Upper lobe of left lung (tissue), 6 donors: ENCODE measurements at regions not wholly inside any gene's neighbourhood (a gene's known extent, or its start where the extent isn't known, plus 50 kb on each side); places are given as distances from the start of the nearest gene placed in this dataset.

ENCODE experiments used
- ATAC-seq, 2 donors: fragments of 200-7000 bp; cut with Tn5 transposase; one replicate each; pipeline ENCODE4 v1.9.1; 2022; ENCODE audit warnings: mild to moderate bottlenecking in 2 of 2, moderate library complexity in 2 of 2; ENCODE audit not compliant: low FRiP score in 2 of 2
- DNase-seq, 2 donors: peaks; one replicate each; pipeline ENCODE4 v3.0.0-alpha.2; 2019 to 2020
- H3K27ac ChIP-seq, 4 donors: fragments of 200-600 bp; sonication (generic); one replicate each; pipeline ENCODE4 v1.5.1; 2016 to 2019
- H3K27me3 ChIP-seq, 4 donors: fragments of 200-600 bp; sonication (generic); one replicate each; pipeline ENCODE4 v1.5.1; 2017 to 2019
- H3K36me3 ChIP-seq, 4 donors: fragments of 200-600 bp; sonication (generic); one replicate each; pipeline ENCODE4 v1.5.1; 2016 to 2019
- H3K4me1 ChIP-seq, 4 donors: fragments of 200-600 bp; sonication (generic); one replicate each; pipeline ENCODE4 v1.5.1; 2018 to 2019
- H3K4me3 ChIP-seq, 4 donors: fragments of 200-600 bp; sonication (generic); one replicate each; pipeline ENCODE4 v1.5.1; 2017 to 2019; ENCODE audit warnings: mild to moderate bottlenecking in 2 of 4, moderate library complexity in 1 of 4
- H3K9me3 ChIP-seq, 4 donors: fragments of 200-600 bp; sonication (generic); one replicate each; pipeline ENCODE4 v1.5.1; 2018 to 2019
- EP300 ChIP-seq, 4 donors: sonication (generic); formaldehyde crosslinking; IDR thresholded peaks; one replicate each; pipeline ENCODE4 v1.5.1; 2017; ENCODE audit warnings: antibody characterized with exemption in 4 of 4, control low read depth in 2 of 4
- POLR2A ChIP-seq, 4 donors: fragments of 450-650 bp; IDR thresholded peaks; one replicate each; pipeline ENCODE4 v1.5.1; 2016 to 2017; ENCODE audit warnings: antibody characterized with exemption in 4 of 4, mild to moderate bottlenecking in 2 of 4
- POLR2AphosphoS5 ChIP-seq, 2 donors: sonication (generic); formaldehyde crosslinking; IDR thresholded peaks; one replicate each; pipeline ENCODE4 v1.5.1; 2017; ENCODE audit warnings: antibody characterized with exemption in 2 of 2
- WGBS, 2 donors: methylation state at CpG; one replicate each; pipeline ENCODE4 v1.1.5; 2017 to 2018; 5-methylcytosine and 5-hydroxymethylcytosine counted together
- TF ChIP-seq, protein P1 (sequence below), 6 experiments: fragments of 450-650 bp in 4 of 6; fragments of 200-600 bp in 2 of 6; sonication (generic) in 2 of 6; IDR thresholded peaks; one replicate each; pipeline ENCODE4 v1.5.1; 2016 to 2019; ENCODE audit warnings: antibody characterized with exemption in 6 of 6
- donor health status: DM: no; HTN: no; CAD: no; lungs with moderate emphysema.
- donor health status: DM: no; HTN: yes; CAD: no; lungs with severe emphysema.

DNA sequence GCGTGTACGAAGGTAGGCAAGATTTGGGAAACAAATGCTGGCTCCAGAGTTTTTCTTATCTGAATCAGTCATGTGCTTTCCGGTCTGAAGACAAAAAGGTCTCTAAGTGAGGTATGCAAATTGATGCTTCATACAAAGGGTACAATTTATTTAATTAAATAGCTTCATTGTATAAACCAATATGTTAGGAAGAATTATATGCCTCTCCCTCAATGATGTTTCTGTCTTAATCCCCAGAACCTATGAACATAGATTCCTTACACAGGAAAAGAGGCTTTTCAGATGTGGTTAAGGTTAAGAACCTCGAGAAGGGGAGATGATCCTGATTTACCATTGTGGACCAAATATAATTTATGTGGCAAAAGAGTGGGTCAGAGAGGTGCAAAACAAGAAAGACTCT lies 543.5 kb upstream of the PCDH10 start:
- Histone ChIP-seq H3K27ac (no peak overlapping the region), H3K27me3 (no peaks in the 10 kb centered on the region), H3K36me3 (no peaks in the 10 kb centered on the region), H3K4me1 (no peaks in the 10 kb centered on the region), H3K9me3 (no peaks in the 10 kb centered on the region), H3K4me3 (no peak overlapping the region)
- TF ChIP-seq, protein P1, sequence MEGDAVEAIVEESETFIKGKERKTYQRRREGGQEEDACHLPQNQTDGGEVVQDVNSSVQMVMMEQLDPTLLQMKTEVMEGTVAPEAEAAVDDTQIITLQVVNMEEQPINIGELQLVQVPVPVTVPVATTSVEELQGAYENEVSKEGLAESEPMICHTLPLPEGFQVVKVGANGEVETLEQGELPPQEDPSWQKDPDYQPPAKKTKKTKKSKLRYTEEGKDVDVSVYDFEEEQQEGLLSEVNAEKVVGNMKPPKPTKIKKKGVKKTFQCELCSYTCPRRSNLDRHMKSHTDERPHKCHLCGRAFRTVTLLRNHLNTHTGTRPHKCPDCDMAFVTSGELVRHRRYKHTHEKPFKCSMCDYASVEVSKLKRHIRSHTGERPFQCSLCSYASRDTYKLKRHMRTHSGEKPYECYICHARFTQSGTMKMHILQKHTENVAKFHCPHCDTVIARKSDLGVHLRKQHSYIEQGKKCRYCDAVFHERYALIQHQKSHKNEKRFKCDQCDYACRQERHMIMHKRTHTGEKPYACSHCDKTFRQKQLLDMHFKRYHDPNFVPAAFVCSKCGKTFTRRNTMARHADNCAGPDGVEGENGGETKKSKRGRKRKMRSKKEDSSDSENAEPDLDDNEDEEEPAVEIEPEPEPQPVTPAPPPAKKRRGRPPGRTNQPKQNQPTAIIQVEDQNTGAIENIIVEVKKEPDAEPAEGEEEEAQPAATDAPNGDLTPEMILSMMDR (IDR thresholded peaks at IDR 0.05), result no peak
- TF ChIP-seq EP300 (IDR thresholded peaks at IDR 0.05) (no peak), POLR2A (IDR thresholded peaks at IDR 0.05) (no peak), POLR2AphosphoS5 (IDR thresholded peaks at IDR 0.05) (no peak)
- no peak for ATAC-seq
- 58 to 65% methylated on average over 4 of the region's 4 CpGs for WGBS, 2 donors
- no peak for DNase-seq

DNA sequence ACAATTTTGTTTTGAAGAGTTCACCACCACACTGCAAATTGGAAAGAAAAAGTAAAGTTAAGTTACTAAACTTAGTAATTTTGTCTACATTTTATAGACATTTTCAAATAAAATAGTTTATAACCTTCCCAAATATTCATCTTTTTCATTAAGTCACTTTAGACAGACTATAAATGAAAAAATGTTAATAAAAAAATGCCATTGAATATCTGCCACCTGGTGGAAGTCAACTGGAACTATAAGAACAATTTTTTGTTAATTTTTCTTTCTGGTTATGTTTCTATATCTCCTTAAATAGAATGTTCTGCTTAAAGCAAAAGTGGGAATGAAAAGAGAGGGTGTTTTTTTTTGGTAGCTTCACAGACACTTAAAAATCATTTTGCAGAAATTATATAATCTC lies 534.4 kb upstream of the PCDH10 start:
- H3K27me3 ChIP-seq, result no peaks in the 10 kb centered on the region
- DNase-seq (no peak), ATAC-seq (no peak)
- H3K4me1 ChIP-seq, result no peaks in the 10 kb centered on the region
- peaks cover 0 to 6% (median 0%) of the 10 kb centered on the region in 4 donors for H3K9me3 ChIP-seq
- no peak overlapping the region for H3K27ac ChIP-seq
- TF ChIP-seq POLR2AphosphoS5 (IDR thresholded peaks at IDR 0.05) (no peak), EP300 (IDR thresholded peaks at IDR 0.05) (no peak), POLR2A (IDR thresholded peaks at IDR 0.05) (no peak)
- TF ChIP-seq, protein P1 (IDR thresholded peaks at IDR 0.05), result no peak
- H3K4me3 ChIP-seq, result no peak overlapping the region
- no peaks in the 10 kb centered on the region for H3K36me3 ChIP-seq

DNA sequence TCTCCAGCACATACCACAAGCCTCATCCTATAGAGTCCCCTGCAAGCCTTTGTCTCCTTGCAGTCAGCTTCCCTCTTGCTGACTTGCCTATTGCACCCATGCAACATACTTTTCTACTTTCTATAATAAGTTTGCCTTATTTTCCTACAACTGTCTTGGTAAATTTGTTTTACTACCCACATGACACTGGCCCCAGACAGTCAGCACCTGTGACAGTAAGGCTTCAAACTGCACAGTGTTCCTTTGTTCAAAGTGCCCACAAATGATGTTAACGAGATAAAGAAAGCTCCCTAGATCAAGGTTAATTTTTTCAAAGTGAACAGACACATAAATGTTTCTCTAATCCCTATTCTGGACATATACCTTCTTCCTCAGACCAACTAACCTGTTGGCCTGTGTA lies 529.1 kb upstream of the PCDH10 start:
- Histone ChIP-seq H3K4me1 (no peaks in the 10 kb centered on the region), H3K36me3 (no peaks in the 10 kb centered on the region), H3K27me3 (no peaks in the 10 kb centered on the region), H3K4me3 (no peak overlapping the region), H3K9me3 (peaks cover 0 to 6% (median 0%) of the 10 kb centered on the region in 4 donors), H3K27ac (no peak overlapping the region)
- TF ChIP-seq EP300 (IDR thresholded peaks at IDR 0.05) (no peak), POLR2A (IDR thresholded peaks at IDR 0.05) (no peak), POLR2AphosphoS5 (IDR thresholded peaks at IDR 0.05) (no peak)
- TF ChIP-seq, protein P1 (IDR thresholded peaks at IDR 0.05), result no peak
- 68 to 72% methylated on average over 1 of the region's 1 CpG for WGBS, 2 donors
- ATAC-seq (no peak), DNase-seq (no peak)

DNA sequence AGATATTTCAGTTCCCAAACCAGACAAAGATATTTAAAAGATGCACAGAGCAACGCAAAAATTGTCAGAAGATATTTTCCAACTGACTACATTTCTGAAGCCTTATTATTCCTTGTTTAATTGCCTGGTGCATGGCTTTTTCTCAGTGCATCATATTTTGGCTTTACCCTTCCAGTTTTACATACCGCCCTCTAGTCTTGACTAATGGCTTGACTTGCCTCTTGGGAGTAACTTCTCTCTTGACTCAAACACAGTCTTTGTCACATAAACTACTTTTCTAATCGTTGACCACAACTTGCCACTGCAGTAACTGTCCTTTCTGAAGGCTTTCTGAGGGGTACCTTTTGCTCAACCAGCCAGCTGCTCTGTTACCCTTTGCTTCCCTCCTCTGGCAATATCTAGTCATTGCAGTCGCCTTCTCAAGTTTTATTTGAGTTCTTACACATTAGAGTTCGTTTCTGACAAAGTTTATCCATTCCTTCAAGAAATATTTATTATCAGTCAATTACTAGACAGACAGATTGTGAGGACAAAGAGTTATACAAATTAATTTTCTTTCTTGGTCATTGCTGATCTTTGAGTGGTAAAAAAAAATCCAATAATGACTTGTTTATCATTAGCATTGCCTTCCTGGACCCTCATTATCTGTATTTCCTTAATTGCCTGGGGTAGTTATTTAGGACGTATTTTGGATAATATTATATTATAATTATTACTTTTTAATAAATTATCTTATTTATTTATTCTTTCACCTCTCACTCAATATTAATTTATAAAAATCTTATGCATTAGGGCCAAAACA lies 506.9 kb upstream of the PCDH10 start:
- H3K36me3 ChIP-seq, result no peaks in the 10 kb centered on the region
- H3K27ac ChIP-seq, result no peak overlapping the region
- ATAC-seq (peak in 1 of 2 donors; percentile 36), DNase-seq (no peak)
- WGBS, 2 donors, result 18 to 19% methylated on average over 6 of the region's 6 CpGs
- TF ChIP-seq, protein P1 (IDR thresholded peaks at IDR 0.05), result peak in 5 of 6 experiments; percentile 45 to 61 (median 50)
- TF ChIP-seq POLR2AphosphoS5 (IDR thresholded peaks at IDR 0.05) (no peak), EP300 (IDR thresholded peaks at IDR 0.05) (no peak), POLR2A (IDR thresholded peaks at IDR 0.05) (no peak)
- H3K27me3 ChIP-seq, result no peaks in the 10 kb centered on the region
- H3K4me3 ChIP-seq, result no peak overlapping the region
- H3K4me1 ChIP-seq, result no peaks in the 10 kb centered on the region
- H3K9me3 ChIP-seq, result no peaks in the 10 kb centered on the region

DNA sequence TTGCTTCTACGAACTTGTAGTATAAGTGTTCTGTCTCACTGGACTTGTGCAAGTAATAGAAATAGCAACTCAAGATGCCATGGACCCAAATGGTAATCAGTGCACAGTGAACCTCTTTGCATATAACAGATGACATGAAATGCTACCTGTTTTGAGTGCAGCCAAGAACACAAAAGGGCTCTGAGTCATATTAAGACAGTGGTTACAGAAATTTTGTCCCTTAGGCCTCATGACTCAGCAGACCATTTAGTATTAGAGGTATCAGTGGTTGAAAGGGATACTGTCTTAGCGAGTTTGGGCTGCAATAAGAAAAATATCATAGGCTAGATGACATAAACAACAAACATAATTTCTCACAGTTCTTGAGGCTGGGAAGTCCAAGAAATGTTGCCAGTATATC lies 502.9 kb upstream of the PCDH10 start:
- DNase-seq (no peak), ATAC-seq (no peak)
- Histone ChIP-seq H3K4me1 (no peaks in the 10 kb centered on the region), H3K4me3 (no peak overlapping the region), H3K36me3 (no peaks in the 10 kb centered on the region), H3K27me3 (no peaks in the 10 kb centered on the region), H3K9me3 (no peaks in the 10 kb centered on the region), H3K27ac (no peak overlapping the region)
- WGBS, 2 donors, result 85 to 90% methylated on average over 2 of the region's 2 CpGs
- no peak for TF ChIP-seq POLR2A (IDR thresholded peaks at IDR 0.05)
- TF ChIP-seq EP300 (IDR thresholded peaks at IDR 0.05), result no peak
- TF ChIP-seq POLR2AphosphoS5 (IDR thresholded peaks at IDR 0.05), result no peak
- TF ChIP-seq, protein P1 (IDR thresholded peaks at IDR 0.05), result no peak
